HG03159 (cell line): ENCODE measurements at regions not wholly inside any gene's neighbourhood (a gene's known extent, or its start where the extent isn't known, plus 50 kb on each side); places are given as distances from the start of the nearest gene placed in this dataset.
"Not testable (repeated sequence)": the region's sequence is repeated elsewhere in the genome, so short reads cannot be mapped to it uniquely, and the experiment has no call there.

Source experiments
- ATAC-seq: cut with Tn5 transposase; IDR thresholded peaks from one replicate; pipeline ENCODE4 v1.9.1; 2021; ENCODE audit warnings: mild to moderate bottlenecking, moderate library complexity; ENCODE audit not compliant: unreplicated experiment

DNA sequence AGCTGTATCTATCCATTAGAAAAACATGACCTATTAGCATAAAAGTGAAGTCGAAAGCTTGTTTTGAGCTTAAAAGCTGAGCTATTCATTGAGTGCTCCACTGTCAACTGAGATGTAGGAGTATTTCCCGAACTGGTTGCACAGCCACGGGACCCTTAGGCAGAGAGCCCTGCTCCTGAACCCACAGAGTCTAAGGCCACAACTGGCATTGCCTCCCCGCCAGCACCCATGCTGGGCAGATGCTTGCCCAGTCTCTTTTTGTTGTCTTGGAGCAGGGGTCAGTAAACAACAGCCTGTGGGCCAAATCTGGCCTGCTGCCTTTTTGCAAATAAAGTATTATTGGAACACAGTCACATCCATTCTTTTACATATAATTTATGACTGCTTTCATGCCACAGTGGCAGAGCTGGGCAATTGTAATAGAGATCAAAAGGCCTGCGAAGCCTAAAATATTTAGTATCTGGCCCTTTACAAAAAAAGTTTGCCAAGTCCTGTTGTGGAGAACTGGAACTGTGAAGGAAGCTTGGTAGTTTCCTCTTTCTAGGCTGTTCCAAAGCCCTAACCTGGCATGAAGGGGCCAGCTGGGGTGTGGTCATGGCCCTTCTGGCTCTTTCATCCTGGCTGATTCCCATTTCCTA lies 58.4 kb upstream of the WAPL start:
- no peak for ATAC-seq

DNA sequence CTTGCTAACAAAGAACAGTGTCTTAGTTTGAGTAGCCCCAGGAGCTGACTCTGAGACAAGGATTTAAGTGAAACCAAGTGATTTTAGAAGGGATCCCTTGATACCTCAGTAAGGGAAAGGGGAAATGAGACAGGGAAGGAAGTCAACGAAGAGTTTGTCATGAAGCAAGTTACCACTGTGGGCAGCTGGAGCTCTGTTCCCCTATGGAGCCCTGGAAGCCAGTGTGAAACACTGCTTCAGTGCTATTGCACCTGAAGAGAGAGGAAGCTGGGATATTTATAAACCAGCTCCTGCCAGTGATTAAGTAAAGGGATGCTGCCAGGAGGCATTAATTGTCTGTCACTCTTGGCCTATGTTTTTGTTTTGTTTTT lies 58.9 kb upstream of the WAPL start:
- no peak for ATAC-seq

GRCh38 chr10:86583983-86584382 lies 62.4 kb upstream of the WAPL start:
- ATAC-seq = peak; percentile 52

- peak; percentile 92 for ATAC-seq
Measured at GRCh38 chr10:86585037-86585929, 63.7 kb upstream of the WAPL start.

GRCh38 chr10:86586516-86586915 lies 64.9 kb upstream of the WAPL start:
- ATAC-seq = no peak

DNA sequence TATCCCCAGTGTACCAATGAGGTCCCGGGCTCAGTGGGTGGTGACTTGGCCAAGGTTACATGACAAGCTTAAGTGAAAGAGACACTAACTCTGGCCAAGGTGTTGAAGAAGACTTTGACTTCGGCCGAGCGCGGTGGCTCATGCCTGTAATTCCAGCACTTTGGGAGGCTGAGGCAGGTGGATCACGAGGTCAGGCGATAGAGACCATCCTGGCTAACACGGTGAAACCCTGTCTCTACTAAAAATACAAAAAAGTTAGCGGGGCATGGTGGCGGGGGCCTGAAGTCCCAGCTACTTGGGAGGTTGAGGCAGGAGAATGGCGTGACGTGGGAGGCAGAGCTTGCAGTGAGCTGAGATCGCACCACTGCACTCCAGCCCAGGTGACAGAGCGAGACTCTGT lies 65.6 kb upstream of the OPN4 start:
- not testable (repeated sequence) for ATAC-seq

DNA sequence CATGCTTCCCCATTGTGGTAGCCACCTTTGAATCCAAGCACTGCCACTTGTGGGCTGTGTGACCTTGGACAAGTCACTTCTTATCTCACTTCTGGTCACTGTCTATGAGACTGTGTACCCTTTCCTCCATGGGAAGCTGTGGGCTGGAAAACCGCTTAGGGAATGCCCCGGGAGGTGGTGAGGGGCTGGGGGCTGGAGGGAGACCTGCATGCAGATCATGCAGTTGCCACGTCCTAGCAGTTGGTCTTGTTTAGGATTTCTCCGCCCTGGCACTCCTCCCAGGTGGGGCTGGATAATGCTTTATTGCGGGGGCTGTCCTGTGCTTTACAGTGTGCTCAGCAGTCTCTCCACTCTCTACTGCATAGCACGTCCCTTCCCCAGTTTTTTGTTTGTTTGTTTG lies 62.9 kb upstream of the OPN4 start:
- ATAC-seq = no peak

- no peak for ATAC-seq
Measured at GRCh38 chr10:86592413-86592812, 61.9 kb upstream of the OPN4 start.

GRCh38 chr10:86594535-86594934 lies 59.8 kb upstream of the OPN4 start:
- no peak for ATAC-seq

DNA sequence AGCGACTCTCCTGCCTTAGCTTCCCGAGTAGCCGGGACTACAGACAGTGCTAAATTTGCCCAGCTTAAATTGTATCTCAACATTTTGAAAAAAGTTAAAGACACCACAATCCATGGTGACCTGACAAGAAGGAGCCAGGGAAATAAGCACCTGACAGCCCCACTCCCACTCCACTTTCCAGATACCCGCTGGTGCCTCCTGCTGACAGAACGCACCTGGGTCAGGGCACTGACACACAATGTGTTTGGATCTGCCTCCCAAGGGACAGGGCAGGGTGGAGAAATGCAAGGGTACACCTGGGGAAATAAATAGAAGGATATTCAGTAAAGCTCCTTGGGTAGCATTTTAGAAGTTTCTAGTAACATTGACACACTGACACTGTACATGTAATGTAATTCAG lies 58.9 kb upstream of the OPN4 start:
- no peak for ATAC-seq

- ATAC-seq = no peak
Measured at GRCh38 chr10:86596266-86596665, 58.1 kb upstream of the OPN4 start.

DNA sequence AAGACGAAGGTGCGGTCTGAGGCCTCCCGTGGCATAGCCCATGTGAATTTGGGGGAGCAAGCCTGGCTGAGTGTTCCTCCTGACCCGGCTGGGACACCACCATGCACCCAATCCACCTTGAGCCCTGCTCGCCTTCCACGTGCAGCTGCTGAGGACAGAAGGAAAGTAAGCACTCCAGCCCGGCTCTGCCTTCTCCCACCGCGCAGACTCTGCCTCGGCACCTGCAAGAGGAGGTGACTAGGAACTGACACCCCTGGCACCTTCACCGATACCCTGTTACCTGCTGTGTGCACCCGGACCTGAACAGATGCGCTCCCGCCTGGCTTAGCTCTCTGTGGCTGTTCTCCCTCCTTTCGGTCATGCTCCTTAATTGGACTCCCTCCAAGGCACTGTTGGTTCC lies 57.0 kb upstream of the OPN4 start:
- ATAC-seq = no peak

DNA sequence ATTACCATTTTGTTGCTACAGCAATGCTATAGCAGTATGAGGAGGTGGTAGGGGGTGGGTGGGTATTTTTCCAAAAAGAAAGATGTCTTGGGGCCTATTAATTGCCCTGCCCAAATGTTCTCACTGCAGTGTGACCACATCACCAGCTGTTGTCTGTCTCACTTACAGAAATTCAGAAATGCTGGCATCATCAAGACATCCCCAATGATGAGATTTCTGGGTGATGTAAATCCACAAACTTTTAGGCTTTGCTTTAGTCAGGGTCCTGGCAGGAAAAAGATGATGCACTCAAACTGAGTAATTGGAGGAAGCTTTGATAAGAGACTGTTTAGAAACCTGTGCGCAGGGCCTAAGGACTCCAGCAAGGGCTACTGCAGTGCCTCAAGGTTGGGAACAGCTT lies 56.2 kb upstream of the OPN4 start:
- ATAC-seq = no peak

GRCh38 chr10:86599041-86599440 lies 55.3 kb upstream of the OPN4 start:
- ATAC-seq = no peak

- ATAC-seq = no peak
Measured at GRCh38 chr10:86599729-86600128, 54.6 kb upstream of the OPN4 start.

DNA sequence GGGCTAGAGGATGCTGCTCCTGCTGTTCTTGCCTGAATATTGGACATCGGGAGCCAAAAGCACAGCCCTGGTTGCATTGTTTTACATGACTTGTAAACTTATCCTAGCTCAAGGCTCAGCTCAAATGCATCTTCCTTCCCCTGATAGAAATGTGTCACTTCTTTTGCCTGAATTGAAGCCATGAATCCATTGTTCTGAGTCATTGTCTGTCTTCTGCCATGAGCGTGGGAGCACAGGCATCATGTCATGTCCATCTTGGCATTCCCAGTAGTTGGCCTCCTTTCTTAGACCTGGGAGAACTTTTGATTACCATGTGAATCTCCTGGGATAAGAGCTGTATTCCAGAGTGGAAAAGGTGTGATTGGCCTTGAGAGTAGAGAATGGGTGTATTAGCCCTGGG lies 54.1 kb upstream of the OPN4 start:
- ATAC-seq = no peak

DNA sequence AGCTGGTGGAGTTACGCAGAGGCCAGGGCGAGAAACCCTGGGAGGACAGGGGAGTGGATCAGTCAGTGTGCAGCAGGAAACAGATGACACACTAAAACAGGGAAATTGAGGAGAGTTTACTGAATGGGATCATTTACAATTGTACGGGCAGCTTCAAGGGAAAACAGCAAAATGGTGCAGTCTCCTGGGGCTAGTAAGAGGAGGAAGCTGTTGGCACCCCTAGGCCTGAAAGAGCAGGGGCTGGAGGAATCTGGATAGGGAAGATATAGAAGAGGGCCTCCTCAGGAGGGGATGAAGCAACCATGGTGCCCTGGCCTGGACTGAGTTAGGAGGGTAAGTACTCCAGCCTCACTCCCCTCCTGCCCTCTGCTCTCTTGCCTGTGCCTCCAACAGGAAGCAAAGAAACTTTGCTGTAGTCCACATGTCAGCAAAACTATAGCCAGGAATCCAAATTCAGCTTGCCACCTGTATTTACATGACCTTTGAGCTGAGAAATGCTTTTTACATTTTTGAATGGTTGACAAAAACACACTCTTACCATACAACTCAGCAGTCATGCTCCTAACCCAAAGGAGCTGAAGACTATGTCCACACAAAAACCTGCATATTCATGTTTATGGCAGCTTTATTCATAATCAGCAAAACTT lies 52.3 kb upstream of the OPN4 start:
- no peak for ATAC-seq

DNA sequence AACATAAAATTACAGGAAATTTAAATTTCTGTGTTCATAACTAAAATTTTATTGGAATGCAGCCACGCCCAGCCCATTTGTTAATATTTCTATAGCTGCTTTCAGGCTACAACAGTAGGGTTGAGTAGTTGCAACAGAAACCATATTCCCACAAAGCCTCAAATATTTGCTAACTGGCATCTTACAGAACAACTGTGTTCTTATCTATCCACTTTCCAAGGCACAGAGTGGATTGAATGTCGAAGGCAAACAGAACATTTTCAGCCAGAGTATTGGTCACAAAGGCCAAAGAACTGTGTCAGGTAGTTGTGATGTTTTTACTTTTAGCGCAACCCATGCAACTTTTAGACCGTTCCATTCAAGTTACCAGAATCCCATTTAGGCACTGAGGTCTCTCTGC lies 51.1 kb upstream of the OPN4 start:
- no peak for ATAC-seq
